NCI-H2196 (cell line): ENCODE measurements at regions not wholly inside any gene's neighbourhood (a gene's known extent, or its start where the extent isn't known, plus 50 kb on each side); places are given as distances from the start of the nearest gene placed in this dataset.
"Not testable (repeated sequence)": the region's sequence is repeated elsewhere in the genome, so short reads cannot be mapped to it uniquely, and the experiment has no call there.

Source experiments
- DNase-seq: peaks from one replicate; lab custom pipeline; 2025; ENCODE audit not compliant: unreplicated experiment; lab: John Stamatoyannopoulos, UW

DNA sequence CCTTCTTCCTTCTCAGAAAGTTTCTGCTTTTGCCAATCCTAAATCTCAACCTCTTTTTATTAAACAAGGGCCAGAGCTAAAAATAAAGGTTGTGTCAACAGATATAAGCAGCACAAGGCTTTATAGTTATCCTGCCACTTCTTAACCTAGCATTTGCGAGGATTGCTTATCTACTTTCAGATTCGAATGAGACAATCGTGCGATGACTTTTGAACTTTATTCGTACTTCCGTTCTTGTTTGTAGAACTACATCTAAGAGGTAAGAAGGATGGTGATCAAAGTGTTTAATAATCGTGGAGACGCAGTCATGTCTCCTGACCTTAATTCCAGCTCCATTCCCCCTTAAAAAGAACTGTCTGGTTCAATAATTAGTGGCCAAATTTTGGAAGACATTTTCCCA is 578.6 kb downstream of the PIK3C3 start:
- DNase-seq, result no peak

DNA sequence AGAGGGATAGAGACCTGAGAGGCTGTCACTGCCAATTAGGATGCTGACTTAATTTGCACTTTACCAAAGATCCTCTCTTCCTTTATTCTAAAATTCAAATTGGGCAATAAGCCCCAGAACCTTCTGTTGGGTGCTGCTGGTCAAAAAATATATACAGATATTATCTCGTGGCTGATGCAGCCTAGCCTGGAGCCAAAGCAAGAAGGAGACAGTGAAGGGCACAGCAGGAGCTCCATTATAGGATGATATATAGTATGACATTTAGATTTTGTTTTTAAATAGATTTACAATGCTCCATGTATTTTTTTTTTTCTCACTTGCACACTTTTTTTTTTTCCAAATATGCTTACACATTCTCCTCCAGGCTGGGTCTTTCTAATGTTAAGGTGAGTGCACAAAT is 579.3 kb downstream of the PIK3C3 start:
- DNase-seq, result no peak

DNA sequence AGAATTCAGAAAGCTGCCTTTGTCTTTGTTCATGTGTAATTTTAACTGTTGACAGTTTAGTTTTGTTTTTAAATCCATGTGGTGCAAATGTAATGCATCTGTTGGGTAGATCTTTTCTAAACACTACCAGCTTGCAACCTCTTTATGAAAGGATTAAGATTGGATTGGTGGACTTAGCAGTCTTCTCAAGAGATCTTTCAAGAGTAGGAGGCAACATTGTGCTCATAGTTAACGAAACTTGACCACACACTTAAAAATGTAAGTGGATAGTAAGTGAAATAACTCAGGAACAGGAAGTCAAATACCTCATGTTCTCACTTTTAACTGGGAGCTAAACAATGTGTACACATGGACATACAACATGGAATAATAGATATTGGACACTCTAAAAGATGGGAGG is 579.0 kb downstream of the RIT2 start:
- DNase-seq, result no peak

DNA sequence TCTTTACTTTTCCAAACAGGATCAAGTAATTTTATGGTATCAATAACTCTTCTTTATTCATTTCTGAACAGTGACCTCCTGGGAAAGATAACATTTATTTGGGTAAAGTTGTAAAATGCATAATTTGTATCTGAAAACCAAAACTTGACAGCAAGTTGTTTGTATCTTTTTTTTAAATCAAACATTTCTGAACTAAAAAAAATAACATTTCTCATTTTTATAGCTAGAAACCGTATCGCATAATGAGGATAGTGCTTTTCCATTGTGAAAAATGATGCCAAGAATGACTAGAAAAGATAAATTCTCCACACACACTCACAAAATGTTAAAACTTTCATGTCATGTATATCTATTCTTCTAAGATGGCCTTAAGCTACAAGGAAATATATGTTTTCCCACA is 578.2 kb downstream of the RIT2 start:
- no peak for DNase-seq

DNA sequence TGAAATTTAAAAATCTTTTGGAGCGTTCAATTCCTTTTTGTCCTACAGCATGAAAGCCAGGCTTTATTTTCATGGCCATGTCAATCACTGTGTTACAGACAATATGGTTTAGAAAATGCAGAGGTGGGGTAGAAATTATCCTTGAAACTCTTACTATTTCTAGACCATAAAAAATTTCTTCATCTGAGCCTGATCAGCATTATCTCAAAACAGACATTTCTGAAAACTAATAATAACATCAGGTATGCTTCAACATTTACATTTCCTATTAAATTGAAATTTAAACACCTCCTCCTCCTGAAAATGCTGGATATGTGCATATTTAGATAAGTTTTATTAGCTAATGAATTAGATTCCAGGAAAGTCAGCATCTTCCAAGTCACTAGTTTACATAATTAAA is 570.6 kb downstream of the RIT2 start:
- no peak for DNase-seq

DNA sequence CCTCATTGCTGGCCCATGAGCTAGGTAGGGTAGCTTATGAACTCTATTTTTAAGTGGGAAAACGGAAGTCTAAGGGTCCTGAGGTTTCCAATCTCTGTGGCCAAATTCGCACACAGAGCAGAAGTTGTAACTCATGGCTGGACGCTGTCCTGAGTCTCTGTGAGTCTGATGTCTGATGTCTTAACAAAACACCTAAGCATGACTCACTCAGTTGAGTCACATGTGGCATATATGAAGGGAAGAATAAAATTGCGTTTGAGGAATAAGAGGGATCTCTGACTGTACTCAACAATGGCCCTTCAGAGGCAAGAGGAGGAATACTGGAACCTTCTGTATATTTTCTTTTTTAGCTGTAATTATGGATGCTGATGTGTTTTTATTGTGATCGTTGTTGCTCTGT is 569.7 kb downstream of the RIT2 start:
- no peak for DNase-seq

DNA sequence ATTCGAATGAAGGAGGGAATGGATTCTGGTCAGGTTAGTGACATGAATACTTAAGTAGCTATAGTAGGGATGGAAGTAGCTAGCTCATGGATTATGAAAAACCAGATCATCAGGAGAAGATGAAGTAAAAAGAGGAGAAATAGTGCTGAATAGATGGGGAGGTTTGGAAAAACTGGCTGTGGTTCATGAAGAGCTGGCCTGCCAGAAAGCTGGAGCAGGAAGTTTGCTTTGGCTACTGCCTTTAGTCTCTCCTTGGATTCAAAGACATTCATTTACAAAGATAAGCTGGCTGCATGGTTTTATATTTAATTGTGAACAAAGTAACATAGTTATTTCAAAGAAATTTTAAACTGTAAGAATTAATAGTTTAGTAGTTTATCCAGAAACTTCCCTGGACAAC is 567.0 kb downstream of the RIT2 start:
- DNase-seq, result no peak

DNA sequence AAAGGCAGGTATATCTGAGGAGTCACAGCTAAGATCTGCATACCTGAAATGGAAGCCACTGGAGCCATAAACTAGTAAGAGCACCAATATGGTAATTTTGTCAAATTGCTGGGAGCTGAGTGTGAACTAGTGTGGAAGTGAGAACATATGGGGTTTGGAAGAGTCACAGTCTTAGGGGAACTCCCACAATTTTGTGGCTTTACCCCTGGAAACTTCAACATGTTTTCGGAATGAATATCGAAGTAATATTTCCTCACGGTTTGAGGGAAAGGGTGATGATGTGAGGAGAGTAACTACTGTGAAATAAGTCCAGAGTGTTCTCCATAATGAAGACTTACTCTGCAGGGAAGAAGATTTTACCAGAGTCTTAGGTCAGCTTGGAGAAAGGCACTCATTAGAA is 565.9 kb downstream of the RIT2 start:
- DNase-seq, result no peak

DNA sequence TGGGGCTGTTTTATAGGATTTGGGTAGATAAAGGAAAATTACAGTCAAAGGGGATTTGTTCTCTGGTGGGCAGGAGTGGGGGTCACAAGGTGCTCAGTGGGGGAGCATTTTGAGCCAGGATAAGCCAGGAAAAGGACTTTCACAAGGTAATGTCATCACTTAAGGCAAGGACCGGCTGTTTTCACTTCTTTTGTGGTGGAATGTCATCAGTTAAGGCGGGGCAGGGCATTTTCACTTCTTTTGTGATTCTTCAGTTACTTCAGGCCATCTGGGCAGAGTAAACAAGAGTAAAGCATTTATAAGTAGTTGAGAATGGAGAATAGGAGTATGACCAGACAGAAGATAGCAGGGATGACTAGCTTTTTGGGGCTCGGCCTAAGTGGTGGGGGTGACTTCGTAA is 562.9 kb downstream of the RIT2 start:
- DNase-seq, result not testable (repeated sequence)

DNA sequence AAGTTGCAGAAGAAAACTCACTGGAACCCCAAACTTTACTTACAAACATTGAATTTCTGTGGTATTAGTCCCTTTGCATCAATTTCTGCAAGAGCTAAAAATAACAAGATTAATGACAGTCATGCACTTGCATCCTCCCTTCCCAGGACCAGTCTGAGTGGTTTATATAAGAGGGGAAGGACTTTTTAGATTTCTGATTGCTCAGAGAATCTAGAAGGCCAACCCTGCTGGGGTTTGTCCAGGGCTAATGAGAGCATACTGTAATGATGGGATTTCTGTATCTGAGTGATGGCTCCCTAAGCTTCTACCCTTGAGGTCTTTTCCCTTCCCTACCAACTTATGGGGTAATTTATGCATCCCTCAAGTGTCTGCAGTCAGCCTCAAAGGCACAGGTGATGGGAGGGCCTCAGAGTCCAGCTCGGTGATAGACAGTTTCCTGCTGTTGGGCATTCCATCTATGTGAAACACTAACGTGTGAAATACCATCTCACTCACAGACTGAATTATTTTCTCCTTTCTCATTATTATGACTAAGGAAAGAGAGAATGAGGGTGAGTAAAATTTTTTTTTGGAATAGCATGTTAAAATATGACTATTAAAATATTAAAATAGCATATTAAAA is 556.3 kb downstream of the RIT2 start:
- DNase-seq, result no peak

DNA sequence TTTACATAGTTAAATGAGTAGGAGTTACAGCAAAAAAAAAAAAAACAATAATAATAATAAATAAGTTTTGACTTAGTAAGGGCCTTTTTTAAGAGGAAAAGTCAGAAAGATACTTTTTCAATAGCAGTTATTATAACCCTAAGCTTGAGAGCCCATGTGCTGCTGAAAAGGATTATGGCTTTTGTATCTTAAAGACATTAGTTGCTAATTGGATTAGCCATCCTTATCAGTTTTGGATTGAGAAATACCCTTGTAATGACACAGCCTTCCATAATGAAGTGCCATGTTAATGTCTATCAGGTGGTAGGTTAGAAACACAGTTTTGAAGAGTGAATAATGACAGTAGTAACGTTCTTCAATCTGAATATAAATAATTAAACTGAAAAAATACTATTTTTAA is 554.0 kb downstream of the RIT2 start:
- no peak for DNase-seq

DNA sequence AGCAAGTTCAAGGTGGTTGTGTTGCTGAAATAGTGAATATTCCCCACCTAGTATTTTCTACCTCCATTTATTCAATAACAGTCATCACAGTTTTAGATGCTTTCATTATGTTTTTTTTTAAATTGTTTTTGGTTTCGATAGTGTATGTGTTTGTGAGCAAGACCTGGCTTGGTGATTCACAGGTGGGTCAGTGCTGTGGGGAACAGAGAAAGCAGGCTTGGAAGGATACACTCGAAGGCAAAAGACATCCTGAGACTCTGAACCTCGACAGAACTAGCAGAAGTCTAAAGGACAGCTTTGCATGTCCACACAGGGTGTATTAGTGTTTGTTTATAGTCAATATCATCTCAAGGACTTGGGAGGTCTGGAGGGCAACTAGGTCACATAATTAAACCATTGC is 551.5 kb downstream of the RIT2 start:
- no peak for DNase-seq

DNA sequence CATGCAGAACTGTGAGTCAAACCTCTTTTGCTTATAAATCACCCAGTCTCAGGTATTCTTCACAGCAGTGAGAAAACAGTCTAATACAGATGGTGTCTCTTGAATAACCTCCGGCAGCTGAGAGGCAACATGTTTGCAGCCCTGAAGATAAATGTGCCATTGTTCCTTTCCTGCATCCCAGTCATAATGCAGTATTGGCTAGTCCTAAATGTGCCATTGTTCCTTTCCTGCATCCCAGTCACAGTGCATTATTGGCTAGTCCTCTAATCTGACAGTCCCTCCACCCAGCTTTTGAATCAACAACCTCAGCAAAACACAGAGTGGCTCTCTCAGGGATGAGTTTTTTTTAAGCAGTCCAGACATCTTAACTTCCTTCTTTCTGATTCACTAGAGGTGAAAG is 550.7 kb downstream of the RIT2 start:
- no peak for DNase-seq

DNA sequence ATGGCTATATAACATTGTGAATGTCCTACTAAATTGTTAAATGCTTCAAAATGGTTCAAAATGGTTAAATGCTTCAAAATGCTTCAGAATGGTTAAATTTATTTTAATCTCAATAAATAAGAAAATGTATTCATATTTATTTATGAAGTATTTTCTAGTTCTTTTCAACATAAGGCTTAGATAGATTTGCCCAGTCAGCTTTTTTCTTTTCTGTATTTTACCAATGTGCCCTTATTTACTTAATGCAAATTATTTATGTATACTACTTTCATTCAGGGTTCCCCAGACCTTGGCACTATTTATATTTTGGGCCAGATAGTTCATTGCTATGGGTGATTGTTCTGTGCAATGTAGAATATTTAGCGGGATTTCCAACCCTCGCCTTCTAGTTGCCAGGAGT is 546.7 kb downstream of the RIT2 start:
- DNase-seq, result no peak

DNA sequence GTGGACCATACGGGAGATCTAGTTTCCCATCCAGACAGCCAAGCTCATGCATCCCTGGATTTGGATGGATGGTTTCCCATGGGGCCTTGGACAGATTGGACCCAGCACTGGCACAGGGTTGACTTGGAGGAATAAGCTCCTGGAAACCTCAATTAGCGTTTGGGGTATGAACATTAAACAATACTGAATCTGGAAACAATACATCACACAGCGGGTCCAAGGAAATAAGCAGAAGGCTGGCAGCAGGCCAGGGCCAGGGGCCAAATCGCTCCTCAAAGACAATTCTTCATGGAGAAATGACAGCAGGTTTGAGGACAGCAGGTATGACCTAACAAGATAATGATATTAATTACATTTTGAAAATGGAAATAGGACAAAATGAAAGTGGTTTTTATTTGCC is 540.6 kb downstream of the RIT2 start:
- DNase-seq, result peak; percentile 33

DNA sequence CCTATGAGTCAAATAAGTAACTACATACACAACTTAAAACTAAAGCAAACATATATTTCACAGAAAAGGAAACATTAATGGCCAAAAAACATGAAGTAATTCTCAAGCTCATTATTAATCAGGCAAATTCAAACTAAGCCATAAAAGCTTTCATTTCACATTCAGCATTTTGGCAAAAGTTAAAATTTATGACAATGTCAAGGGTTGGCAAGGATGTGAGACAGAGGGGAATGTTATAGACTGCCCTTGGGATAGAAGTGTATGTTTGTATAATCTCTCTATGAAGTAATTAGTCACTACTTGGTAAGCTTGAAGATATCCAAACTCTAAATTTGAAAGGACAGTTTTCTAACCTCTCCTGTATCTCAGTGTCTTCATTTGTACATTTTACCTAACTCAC is 539.4 kb downstream of the RIT2 start:
- DNase-seq, result no peak

DNA sequence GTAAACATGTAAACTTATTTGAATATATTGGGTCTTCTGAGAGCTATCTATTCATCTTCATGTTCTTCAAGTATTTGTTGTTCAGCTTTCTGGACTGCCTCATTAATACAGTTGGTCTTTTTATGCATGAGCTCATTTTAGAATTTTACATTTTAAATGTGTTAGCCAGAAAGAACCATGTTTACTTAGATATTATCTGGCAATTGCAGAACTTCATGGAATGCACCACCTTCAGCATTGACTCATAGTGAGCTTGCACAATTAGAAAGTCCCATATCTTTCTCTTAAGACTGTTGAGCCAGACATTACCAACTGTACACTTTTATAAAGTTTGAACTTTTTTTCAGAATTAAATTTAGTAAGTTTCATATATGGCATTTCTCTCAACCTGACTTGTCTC is 536.7 kb downstream of the RIT2 start:
- DNase-seq, result no peak

DNA sequence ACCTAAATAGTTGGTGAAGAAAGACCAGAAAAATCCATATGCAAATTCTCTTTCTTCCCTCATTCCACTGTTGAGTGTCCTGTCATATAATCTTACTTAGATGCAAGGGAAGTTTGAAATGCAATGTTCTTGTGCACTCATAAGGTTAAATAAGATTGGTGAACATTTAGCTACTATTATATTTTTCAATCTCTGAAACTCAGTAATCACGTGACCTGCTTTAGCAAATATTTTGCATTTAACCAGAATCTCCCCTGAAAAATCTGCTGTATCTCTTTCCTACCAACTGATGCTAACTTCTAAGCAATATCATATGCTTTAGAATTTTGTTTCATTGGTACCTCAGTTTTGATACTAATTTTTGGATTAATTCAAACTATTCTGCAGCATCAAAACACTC is 533.2 kb downstream of the RIT2 start:
- no peak for DNase-seq

DNA sequence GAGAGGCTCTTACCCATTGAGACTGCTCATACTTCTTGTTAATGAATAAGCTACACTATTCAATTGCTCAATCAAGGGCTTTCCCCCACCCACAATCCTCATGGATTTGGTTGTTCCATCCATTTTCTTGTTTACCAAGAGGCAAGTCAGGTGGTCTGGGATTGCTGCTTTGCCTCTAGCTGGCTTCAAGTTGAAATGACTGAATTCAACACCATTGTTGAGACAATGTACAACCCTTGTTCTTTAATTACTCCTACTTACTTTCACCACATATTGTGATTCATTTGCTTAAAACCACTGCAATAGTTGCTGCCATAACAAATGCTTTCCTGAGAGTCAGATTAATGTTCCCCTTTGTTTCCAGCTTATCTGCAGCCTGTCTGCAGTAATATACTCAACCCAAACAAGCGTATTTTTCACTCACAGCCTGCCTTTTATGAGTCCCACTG is 532.2 kb downstream of the RIT2 start:
- no peak for DNase-seq

DNA sequence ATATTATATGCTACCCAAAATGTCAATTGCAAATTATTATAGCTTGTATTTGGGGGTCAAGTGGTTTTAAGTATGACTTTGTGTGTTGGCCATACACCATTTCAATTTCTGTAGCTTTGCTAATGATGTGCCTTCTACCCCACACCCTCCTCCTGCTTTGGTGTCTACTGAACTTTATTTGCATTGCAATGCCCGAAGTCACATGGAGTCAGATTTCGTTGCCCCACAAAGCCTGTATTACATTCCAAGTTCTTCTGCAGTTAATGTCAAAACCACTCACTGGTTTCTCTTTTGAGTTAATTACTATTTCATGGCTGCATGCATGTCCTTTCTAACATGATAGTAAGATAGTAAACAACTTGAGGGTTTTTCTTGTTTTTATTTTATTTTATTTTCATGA is 528.9 kb downstream of the RIT2 start:
- no peak for DNase-seq

DNA sequence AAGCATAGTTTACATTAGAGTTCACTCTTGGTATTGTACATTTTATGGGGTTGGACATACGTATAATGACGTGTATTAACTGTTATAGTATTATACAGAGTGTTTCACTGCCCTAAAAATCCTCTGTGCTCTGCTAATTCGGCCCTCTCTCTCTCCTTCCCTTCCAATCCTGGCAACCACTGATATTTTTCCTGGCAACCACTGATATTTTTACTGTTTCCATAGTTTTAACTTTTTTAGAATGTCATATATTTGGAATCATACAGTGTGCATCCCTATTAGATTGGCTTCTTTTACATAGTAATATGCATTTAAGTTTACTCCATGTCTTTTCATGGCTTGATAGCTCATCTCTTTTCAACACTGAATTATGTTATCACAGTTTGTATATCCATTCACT is 526.7 kb downstream of the RIT2 start:
- DNase-seq, result no peak

DNA sequence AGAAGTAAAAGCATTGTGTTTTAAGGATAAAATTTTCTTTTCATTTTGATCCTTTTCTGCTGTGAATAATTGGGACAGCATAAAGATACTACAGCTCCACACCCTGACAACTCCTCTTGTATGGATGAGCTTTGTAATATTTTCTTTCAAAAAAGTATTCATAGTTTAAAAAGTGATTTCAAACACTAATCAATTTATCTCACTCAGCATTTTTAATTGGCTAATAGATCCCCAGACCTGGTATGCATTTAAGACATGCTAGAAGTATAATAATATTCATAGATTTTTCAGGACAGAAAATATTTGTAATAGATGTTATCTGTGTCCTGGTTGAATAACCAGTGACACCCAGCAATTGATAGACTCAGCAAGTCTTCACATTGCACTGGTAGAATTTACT is 510.7 kb downstream of the RIT2 start:
- no peak for DNase-seq

DNA sequence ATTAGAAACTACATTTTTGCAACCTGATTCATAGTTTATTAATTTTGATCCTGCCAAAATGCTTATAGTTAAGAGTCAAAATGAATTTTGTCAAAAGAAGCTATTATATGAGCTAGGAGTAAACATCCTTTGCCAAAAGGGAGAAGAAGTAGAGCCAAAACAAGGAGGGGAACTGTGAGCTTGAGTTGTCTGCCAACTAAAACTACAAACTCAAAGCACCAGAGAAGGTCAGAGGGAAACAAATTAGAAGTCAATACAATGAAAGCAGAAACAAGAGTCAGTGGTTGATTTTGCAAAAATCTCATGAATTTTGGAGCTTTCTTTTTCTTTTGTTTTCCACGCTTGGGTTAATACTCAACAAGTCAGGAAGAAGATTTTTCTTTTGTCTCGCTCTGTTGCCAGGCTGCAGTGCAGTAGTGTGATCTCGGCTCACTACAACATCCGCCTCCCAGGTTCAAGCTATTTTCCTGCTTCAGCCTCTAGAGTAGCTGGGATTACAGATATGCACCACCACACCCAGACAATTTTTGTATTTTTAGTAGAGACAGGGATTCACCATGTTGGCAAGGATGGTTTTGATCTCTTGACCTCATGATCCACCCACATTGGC is 508.5 kb downstream of the RIT2 start:
- no peak for DNase-seq
